Left hindlimb (tissue), 1 donor: ENCODE measurements at regions not wholly inside any gene's neighbourhood (a gene's known extent, or its start where the extent isn't known, plus 50 kb on each side); places are given as distances from the start of the nearest gene placed in this dataset.
"Not testable (repeated sequence)": the region's sequence is repeated elsewhere in the genome, so short reads cannot be mapped to it uniquely, and the experiment has no call there.

ENCODE experiments used
- DNase-seq: peaks from one replicate; pipeline ENCODE4 v3.0.0-alpha.2; 2018

DNA sequence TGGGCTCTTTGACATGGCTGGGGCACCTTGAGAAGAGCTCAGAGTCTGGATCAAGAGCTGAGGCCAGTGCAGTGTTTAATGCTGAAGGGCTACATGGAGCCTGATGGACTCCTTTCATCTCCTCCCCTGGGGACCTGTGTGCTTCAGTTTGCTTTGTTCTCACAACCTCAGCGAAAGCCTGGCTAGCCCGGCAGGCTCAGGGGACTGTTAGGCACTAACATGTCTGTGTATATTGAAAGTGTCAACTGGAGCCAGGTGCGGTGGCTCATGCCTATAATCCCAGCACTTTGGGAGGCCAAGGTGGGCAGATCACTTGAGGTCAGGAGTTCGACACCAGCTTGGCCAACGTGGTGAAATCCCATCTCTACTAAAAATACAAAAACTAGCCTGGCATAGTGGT, 194.5 kb downstream of the C1orf94 start:
- DNase-seq: not testable (repeated sequence)

DNA sequence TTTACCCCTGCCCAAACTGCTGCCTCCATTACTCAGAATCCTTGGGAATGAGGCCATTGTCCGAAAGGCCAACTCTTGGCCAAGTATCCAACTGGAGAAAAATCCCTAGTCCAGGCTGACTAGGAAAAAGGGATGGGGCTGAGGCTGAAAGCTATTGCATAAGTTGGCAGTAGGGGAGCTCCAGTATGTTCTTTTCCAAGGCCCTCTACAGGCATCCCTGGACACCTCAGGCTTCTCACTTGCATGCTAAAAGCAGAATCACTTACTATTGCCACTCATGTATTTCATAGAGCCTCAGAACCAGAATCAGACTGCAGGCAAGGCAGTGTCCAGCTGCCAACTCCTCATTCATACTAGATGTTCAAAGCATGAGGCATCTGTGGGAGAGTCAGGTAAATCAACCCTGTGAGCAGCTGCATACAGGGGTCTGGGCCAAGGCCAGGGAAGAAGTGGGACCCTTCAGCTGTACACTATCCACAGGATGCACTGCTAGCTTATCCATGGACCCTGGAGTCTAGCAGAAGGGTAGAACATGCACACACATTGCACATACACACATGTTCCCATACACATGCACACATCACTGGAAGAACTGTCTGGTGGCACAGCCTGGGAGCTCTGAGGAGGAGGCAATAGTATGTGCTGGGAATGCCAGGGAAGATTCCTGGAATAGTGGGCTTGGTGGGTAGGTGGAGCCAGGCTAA, 195.3 kb downstream of the C1orf94 start:
- DNase-seq: no peak

- DNase-seq: no peak
These were observed 196.2 kb downstream of the C1orf94 start for GRCh38 chr1:34372891-34373290.

DNA sequence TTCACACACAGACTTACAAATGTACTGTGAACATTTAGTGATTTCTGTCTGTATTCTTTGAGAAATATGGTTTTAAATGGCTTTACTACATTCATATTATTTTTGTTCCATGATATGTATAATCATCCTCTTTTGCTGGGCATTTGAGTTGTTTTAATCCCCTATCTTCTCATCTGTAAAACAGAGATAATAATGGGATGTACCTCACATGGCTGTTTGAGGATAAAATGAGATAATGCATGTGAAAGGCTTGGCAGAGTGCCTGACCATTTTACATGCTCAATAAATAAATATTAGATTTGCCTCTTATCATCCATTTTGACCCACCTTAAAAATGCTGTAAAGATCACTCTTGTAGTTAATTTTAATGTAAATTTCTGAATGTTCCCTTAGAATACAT, 197.2 kb downstream of the C1orf94 start:
- DNase-seq: no peak

DNA sequence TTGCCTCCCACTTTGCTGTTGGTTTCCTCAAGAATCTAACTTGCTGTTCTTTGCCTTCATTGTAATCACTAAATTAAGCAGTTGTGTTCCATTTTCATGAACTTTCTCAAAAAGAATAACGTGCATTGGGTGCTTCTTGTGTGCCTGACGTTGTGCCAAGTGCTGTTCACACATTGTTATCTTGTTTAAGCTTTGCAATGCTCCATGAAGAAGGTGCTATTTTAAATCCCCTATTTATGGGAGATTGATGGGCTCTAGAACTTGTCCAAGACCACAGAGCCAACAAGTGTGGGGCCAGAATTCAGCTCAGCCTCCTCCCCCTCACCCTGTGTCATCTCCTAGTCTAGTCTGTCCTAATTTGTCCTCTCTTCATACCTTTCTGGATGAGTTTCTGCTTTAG, 199.8 kb downstream of the C1orf94 start:
- DNase-seq: no peak

GRCh38 chr1:34378968-34379856, 202.5 kb downstream of the C1orf94 start:
- DNase-seq: no peak

GRCh38 chr1:34379911-34380310, 203.2 kb downstream of the C1orf94 start:
- no peak for DNase-seq

DNA sequence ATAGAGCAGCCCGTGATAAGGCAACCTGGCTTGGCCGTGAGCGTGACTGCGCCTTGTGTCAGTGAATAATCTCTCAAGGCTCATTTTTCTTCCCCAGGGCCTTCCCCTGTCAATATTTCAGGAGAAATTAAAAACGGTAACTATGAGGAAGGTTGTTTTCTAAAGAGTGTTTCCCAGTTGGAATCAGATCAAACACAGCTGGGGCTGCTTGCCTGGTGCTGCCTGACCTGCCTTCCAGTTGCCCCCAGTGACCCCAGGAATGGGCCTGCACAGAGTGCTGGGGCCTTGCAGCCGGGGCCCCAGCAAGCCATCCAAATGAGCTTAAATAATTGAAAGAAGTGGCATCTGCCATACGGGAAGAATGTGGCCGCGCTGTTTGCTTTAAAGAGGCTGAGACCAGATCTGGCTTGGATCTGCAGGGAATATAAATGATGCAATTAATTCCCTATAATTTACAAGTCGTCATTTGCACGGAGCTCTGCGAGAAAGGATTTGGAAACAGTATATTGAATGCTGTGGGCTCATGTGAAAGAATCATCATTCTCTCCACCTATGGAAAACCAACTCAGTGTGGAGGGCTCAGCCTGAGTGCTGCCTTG, 203.9 kb downstream of the C1orf94 start:
- no peak for DNase-seq

DNA sequence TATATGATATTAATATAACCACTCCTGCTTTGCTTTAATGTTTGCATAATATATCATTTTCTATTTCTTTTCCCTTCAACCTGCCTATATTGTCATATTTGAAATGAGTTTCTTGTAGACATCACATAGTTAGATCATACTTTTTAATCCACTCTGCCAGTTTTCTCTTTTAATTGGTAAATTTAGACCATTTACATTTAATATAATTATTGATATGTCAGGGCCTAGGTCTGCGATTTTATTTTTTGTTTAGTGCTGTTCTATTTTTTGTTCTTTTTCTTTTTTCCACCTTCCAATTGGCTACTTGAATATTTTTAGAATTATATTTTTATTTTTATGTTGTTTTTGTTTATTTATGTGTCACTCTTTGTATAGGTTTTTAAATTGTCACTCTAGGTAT, 213.3 kb downstream of the C1orf94 start:
- no peak for DNase-seq

DNA sequence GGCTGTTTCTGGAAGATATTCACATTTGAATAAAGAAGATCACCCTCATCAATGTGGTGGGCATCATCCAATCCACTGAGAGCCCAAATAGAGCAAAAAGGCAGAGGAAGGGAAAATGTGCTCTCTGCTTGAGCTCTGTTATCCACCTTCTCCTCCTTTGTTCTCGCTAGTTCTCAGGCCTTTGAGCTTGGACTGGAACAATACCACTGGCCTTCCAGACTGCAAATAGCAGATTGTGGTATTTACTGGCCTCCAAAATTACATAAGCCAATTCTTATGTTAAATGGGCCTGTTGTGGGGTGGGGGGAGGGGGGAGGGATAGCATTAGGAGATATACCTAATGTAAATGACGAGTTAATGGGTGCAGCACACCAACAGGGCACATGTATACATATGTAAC, 219.3 kb downstream of the C1orf94 start:
- DNase-seq: no peak

- no peak for DNase-seq
These were observed 221.7 kb downstream of the C1orf94 start for GRCh38 chr1:34398241-34398915.

DNA sequence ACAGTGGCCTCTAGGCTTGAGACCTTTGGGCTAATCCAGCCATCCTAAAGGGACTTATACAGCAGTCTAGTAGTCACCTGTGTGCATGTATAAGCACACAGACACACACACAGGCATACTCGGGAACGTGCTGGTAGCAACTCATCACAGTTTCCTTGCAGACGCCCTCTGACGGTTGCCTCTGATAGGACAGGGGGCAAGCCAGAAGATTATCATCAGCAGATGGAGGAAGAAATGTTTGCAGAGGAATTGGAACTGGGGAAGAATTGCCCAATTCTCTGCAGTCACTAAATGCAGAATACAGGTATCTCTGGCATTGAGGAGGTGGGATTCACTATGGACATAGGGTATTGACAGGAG, 222.2 kb downstream of the C1orf94 start:
- no peak for DNase-seq

GRCh38 chr1:34400675-34401074, 224.0 kb downstream of the C1orf94 start:
- no peak for DNase-seq

DNA sequence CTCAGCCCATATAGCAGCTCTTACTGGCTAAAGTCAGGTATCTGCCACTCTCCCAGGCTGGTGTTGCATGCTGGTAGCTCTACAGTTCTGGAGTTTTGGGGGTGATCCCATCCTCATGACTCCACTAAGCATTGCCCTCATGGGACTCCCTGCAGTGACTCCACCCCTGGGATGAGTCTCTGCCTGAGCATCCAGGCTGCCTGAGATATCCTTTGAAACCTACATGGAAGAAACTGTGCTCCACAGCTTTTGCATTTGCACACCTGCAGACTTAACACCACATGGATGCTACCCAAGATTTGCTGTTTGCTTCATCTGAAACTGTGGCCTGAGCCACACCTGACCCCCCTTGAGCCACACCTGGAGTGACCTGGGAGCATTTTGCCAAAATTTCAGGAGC, 226.4 kb downstream of the C1orf94 start:
- DNase-seq: no peak

DNA sequence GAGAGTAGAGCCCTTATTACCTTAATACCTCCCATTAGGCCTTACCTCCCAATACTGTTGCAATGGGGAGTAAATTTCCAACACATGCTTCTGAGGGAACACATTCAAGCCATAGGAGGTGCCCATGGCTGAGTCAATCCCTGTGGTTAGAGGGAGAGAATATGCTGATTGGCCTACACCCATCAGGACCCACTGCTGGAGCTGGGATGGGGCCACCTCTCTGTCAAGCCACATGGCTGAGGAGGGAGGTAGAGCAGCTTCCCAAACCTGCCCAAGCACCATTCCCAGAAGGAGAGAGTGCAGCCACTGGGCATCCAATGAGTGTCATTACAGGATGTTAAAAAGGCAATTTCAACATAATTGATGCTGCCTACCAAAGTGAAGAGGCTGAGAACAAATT, 228.1 kb downstream of the C1orf94 start:
- DNase-seq: no peak

- DNase-seq: no peak
These were observed 228.7 kb downstream of the C1orf94 start for GRCh38 chr1:34405266-34405959.

GRCh38 chr1:34406377-34406776, 229.7 kb downstream of the C1orf94 start:
- no peak for DNase-seq

- DNase-seq: no peak
These were observed 230.3 kb downstream of the C1orf94 start for GRCh38 chr1:34406833-34407539.

- no peak for DNase-seq
These were observed 231.3 kb downstream of the C1orf94 start for GRCh38 chr1:34408011-34408410.

- DNase-seq: no peak
These were observed 233.1 kb downstream of the C1orf94 start for GRCh38 chr1:34409689-34410229.

GRCh38 chr1:34412598-34413370, 236.1 kb downstream of the C1orf94 start:
- no peak for DNase-seq
